ENCODE measurements at regions not wholly inside any gene's neighbourhood (a gene's known extent, or its start where the extent isn't known, plus 50 kb on each side); places are given as distances from the start of the nearest gene placed in this dataset.
"Not testable (repeated sequence)": the region's sequence is repeated elsewhere in the genome, so short reads cannot be mapped to it uniquely, and the experiment has no call there.

GRCh38 chr18:25544546-25545287, 192.8 kb upstream of the ZNF521 start:
- Mint-ChIP-seq H3K27me3 (peaks cover 0 to 3% of the 10 kb centered on the region in 2 donors), H3K27ac (no peak overlapping the region)
- ATAC-seq (replicated peaks): peak; percentile 59 to 74

GRCh38 chr18:25538175-25538922, 186.4 kb upstream of the ZNF521 start:
- Mint-ChIP-seq H3K4me1 (peaks cover 0 to 2% of the 10 kb centered on the region in 2 donors), H3K27ac (no peak overlapping the region), H3K9me3 (peaks cover 6 to 8% of the 10 kb centered on the region in 2 donors), H3K36me3 (peaks cover 3 to 7% of the 10 kb centered on the region in 2 donors), H3K27me3 (no peaks in the 10 kb centered on the region), H3K4me3 (no peak overlapping the region)
- ATAC-seq (replicated peaks) (no peak), DNase-seq (no peak)

More at GRCh38 chr18:25544546-25545287, 192.8 kb upstream of the ZNF521 start:
- no peak for DNase-seq
- Mint-ChIP-seq H3K9me3 (peaks cover 4 to 7% of the 10 kb centered on the region in 2 donors), H3K4me3 (no peak overlapping the region), H3K36me3 (peaks cover 0 to 4% of the 10 kb centered on the region in 2 donors), H3K4me1 (peaks cover 4 to 8% of the 10 kb centered on the region in 2 donors)

GRCh38 chr18:25535495-25535894, 183.5 kb upstream of the ZNF521 start:
- Mint-ChIP-seq H3K9me3 (peaks cover 11 to 14% of the 10 kb centered on the region in 2 donors), H3K27ac (no peak overlapping the region), H3K36me3 (peaks cover 3 to 10% of the 10 kb centered on the region in 2 donors), H3K4me1 (peaks cover 0 to 5% of the 10 kb centered on the region in 2 donors), H3K27me3 (peaks cover 0 to 2% of the 10 kb centered on the region in 2 donors), H3K4me3 (no peak overlapping the region)
- no peak for ATAC-seq (replicated peaks)
- no peak for DNase-seq

- Mint-ChIP-seq H3K9me3 (peaks cover 11 to 14% of the 10 kb centered on the region in 2 donors), H3K27ac (no peak overlapping the region), H3K4me3 (no peak overlapping the region), H3K27me3 (peaks cover 0 to 4% of the 10 kb centered on the region in 2 donors), H3K36me3 (peaks cover 3 to 10% of the 10 kb centered on the region in 2 donors), H3K4me1 (peaks cover 0 to 5% of the 10 kb centered on the region in 2 donors)
- DNase-seq (no peak), ATAC-seq (replicated peaks) (no peak)
Observed at GRCh38 chr18:25534401-25534800, 182.4 kb upstream of the ZNF521 start.

- Mint-ChIP-seq H3K4me3 (no peak overlapping the region), H3K36me3 (peaks cover 3 to 10% of the 10 kb centered on the region in 2 donors), H3K27me3 (peaks cover 0 to 4% of the 10 kb centered on the region in 2 donors), H3K9me3 (peaks cover 11 to 14% of the 10 kb centered on the region in 2 donors), H3K4me1 (peaks cover 0 to 5% of the 10 kb centered on the region in 2 donors), H3K27ac (no peak overlapping the region)
- ATAC-seq (replicated peaks) (peak; percentile 56 to 69), DNase-seq (no peak)
Observed at GRCh38 chr18:25533218-25533617, 181.3 kb upstream of the ZNF521 start.

- Mint-ChIP-seq H3K4me3 (no peak overlapping the region), H3K4me1 (peaks cover 8 to 9% of the 10 kb centered on the region in 2 donors), H3K36me3 (peaks cover 3 to 10% of the 10 kb centered on the region in 2 donors), H3K27me3 (peaks cover 0 to 4% of the 10 kb centered on the region in 2 donors), H3K9me3 (peaks cover 11 to 14% of the 10 kb centered on the region in 2 donors), H3K27ac (no peak overlapping the region)
- DNase-seq (no peak), ATAC-seq (replicated peaks) (no peak)
Observed at GRCh38 chr18:25531207-25531606, 179.2 kb upstream of the ZNF521 start.

- not testable (repeated sequence) for H3K27me3 Mint-ChIP-seq; ATAC-seq (replicated peaks); DNase-seq; H3K4me3 Mint-ChIP-seq; H3K9me3 Mint-ChIP-seq; H3K27ac Mint-ChIP-seq; H3K36me3 Mint-ChIP-seq
- H3K4me1 Mint-ChIP-seq: peaks cover 13 to 19% of the 10 kb centered on the region in 2 donors
Observed at GRCh38 chr18:25525789-25526188, 173.8 kb upstream of the ZNF521 start.

GRCh38 chr18:25518716-25519053, 166.7 kb upstream of the ZNF521 start:
- no peak overlapping the region for H3K27ac Mint-ChIP-seq
- H3K27me3 Mint-ChIP-seq: no peaks in the 10 kb centered on the region
- ATAC-seq (replicated peaks) (peak; percentile 97 to 98), DNase-seq (no peak)
- H3K4me3 Mint-ChIP-seq: no peak overlapping the region
- H3K36me3 Mint-ChIP-seq: no peaks in the 10 kb centered on the region
- no peaks in the 10 kb centered on the region for H3K9me3 Mint-ChIP-seq
- peaks cover 11 to 26% of the 10 kb centered on the region in 2 donors for H3K4me1 Mint-ChIP-seq

- Mint-ChIP-seq H3K36me3 (no peaks in the 10 kb centered on the region), H3K4me1 (peaks cover 11 to 26% of the 10 kb centered on the region in 2 donors), H3K9me3 (no peaks in the 10 kb centered on the region), H3K4me3 (no peak overlapping the region), H3K27me3 (no peaks in the 10 kb centered on the region), H3K27ac (no peak overlapping the region)
- no peak for DNase-seq
- peak; percentile 65 to 66 for ATAC-seq (replicated peaks)
Observed at GRCh38 chr18:25517881-25518715, 166.1 kb upstream of the ZNF521 start.

- no peak for ATAC-seq (replicated peaks)
- no peak overlapping the region for H3K27ac Mint-ChIP-seq
- no peaks in the 10 kb centered on the region for H3K36me3 Mint-ChIP-seq
- no peak overlapping the region for H3K4me3 Mint-ChIP-seq
- H3K9me3 Mint-ChIP-seq: no peaks in the 10 kb centered on the region
- no peaks in the 10 kb centered on the region for H3K27me3 Mint-ChIP-seq
- no peak for DNase-seq
- H3K4me1 Mint-ChIP-seq: peaks cover 11 to 26% of the 10 kb centered on the region in 2 donors
Observed at GRCh38 chr18:25516747-25517498, 165.0 kb upstream of the ZNF521 start.

- Mint-ChIP-seq H3K4me3 (no peak overlapping the region), H3K9me3 (no peaks in the 10 kb centered on the region), H3K27me3 (no peaks in the 10 kb centered on the region), H3K4me1 (peaks cover 11 to 26% of the 10 kb centered on the region in 2 donors), H3K27ac (no peak overlapping the region), H3K36me3 (no peaks in the 10 kb centered on the region)
- ATAC-seq (replicated peaks) (no peak), DNase-seq (no peak)
Observed at GRCh38 chr18:25516121-25516520, 164.2 kb upstream of the ZNF521 start.

- Mint-ChIP-seq H3K27ac (no peak overlapping the region), H3K36me3 (no peaks in the 10 kb centered on the region)
- DNase-seq: no peak
Observed at GRCh38 chr18:25510096-25510495, 158.1 kb upstream of the ZNF521 start.

GRCh38 chr18:25503567-25504081, 151.7 kb upstream of the ZNF521 start:
- Mint-ChIP-seq H3K27ac (no peak overlapping the region), H3K9me3 (peaks cover 0 to 2% of the 10 kb centered on the region in 2 donors), H3K4me3 (peak overlapping the region in 1 of 2 donors; percentile 50), H3K36me3 (no peaks in the 10 kb centered on the region), H3K27me3 (peaks cover 0 to 5% of the 10 kb centered on the region in 2 donors), H3K4me1 (peaks cover 3 to 5% of the 10 kb centered on the region in 2 donors)
- no peak for ATAC-seq (replicated peaks)
- DNase-seq: no peak

More at GRCh38 chr18:25510096-25510495, 158.1 kb upstream of the ZNF521 start:
- Mint-ChIP-seq H3K27me3 (no peaks in the 10 kb centered on the region), H3K4me1 (peaks cover 4 to 6% of the 10 kb centered on the region in 2 donors), H3K4me3 (no peak overlapping the region), H3K9me3 (no peaks in the 10 kb centered on the region)
- no peak for ATAC-seq (replicated peaks)
